GM19328 (cell line): ENCODE measurements at regions not wholly inside any gene's neighbourhood (a gene's known extent, or its start where the extent isn't known, plus 50 kb on each side); places are given as distances from the start of the nearest gene placed in this dataset.
A peak's percentile ranks its signal among the peaks of the same experiment; 100 is the strongest.

Experiments used
- ATAC-seq: cut with Tn5 transposase; IDR thresholded peaks from one replicate; pipeline ENCODE4 v1.9.1; 2021; ENCODE audit warnings: mild to moderate bottlenecking, moderate library complexity; ENCODE audit not compliant: unreplicated experiment

DNA sequence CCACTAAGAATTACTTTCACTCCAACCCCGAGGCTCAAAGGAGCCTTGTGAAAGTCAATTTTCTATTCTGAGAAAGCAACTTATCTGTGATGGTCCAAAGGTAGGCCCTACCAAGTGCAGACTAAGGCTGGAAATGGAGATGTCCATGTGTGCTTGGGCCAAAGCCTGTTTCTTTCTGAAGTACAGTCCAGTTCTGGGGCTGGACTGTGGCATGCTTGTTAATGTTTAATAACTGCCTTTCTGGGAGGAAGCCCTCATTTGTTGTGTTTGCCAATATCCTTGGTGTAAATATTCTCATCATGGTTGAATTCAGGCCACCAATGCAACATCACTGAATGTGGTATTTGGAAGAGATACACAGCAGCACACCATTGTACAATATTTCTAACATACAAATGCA is 182.3 kb upstream of the BCL6 start:
- no peak for ATAC-seq

- no peak for ATAC-seq
Observed at GRCh38 chr3:187929112-187929816, 184.0 kb upstream of the BCL6 start.

DNA sequence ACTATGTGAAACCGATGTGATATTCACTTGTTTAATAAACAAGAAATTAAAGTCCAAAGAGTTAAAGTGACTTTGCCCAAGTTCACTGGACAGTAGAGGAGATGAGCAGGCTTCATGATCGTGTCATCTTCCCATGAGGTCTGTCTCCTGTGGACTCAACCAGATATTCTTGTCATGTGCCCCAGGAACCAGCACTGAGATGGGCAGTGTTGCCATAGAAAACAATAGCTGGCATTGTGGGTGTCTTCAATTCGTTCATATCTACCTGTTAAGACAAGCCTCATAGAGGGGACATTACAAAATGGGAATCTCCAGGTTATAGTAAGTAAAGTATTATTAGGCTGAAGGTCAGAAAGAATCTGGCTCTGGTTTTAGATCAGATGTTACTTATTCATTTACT is 184.8 kb upstream of the BCL6 start:
- ATAC-seq: no peak

GRCh38 chr3:187931101-187931500 is 185.8 kb upstream of the BCL6 start:
- no peak for ATAC-seq

- no peak for ATAC-seq
Observed at GRCh38 chr3:187931770-187932278, 186.6 kb upstream of the BCL6 start.

DNA sequence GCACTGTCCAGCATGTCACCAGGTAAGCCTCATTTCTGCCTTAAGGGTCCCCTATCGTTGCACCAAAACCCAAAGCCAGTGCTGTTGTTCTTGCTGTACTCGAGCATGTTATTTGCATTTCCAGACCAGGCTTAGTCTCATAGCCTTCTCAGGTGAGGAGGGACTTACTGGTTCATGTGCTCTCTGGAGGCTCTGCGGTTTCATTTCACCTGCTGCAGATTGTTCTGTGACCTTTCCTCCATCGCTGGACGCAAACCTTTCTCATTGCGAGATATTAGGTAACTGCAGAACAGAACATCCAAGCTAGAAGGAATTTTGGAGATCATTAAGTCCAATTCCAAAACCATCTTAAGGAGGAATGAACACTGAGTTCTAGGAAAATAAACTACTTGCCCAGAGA is 187.3 kb upstream of the BCL6 start:
- ATAC-seq: no peak

DNA sequence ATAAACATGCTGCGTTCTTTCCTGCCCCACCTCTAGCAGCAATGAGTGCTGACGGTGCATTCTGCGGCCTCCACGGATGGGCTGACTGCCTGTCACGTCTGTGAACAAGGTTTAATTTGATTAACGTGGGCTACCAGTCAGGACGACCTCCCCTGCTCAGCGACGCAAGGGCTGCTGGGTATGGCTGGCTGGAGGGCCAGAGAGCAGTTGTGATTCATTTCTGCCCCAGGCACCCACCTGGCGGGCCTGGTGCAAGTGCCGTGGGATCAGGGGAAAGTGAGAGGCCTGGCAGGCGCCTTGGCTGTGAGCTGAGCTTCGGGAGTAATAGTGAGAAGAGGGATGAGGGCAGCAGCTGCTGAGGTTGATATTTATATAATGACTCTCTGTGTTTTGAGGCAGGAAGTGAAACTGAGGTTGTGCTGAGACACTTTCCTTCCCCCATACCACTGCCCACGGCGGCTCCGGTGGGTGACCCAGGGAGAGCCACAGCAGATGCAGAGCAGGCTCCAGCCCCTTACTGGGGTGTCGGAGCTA is 190.4 kb upstream of the BCL6 start:
- peak; percentile 94 for ATAC-seq

GRCh38 chr3:187936676-187937075 is 191.4 kb upstream of the BCL6 start:
- no peak for ATAC-seq

DNA sequence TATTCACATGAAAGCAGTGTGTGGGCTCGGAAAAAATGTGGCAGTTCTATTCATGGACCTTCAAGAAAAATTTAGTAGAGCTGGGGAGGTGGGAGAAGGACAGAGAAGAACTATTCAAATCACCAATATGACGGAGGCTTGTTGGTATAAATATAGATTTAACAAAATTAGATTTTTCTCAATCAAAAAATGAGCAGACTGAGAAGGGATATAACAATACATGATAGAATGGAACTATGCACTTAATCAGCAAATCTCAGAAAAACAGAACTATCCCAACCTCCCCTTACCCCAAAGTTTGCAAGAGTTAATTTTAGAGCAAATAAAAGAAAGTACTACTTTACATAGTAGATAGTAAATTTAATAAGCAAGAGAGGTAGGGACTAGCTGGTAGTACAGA is 194.6 kb upstream of the BCL6 start:
- no peak for ATAC-seq

DNA sequence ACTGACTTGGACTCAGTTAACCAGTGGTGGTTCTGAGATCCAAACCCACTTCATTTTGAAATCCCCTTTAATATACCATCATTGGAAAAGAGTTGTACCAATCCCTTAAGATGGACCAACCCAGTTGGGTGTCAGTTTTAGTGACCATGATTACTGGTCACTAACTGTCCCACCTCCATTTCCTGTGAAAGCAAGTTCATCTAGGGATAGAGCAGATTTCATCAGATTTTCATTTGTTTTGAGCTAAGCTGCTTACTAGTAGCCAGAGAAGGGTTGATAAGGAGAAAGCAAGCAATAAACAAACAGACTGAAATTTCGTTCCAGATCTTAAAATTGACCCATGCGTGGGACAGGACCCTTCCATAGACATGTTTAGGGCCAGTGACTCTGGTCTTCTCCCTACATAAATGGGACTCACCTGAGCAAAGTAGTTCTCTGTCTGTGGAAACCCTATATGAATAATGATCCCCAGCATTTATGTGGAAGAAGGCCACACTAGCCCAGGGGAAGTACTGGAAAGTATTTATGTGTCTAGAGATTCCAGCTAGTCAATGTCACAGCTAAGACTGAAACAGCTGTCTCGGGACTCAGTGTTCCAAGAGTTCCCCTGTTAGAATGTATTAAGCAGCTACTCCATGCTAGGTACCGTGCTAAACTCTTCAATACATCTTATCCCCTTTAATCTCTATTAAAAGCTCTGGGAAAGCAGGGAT is 196.0 kb upstream of the BCL6 start:
- ATAC-seq: no peak

- no peak for ATAC-seq
Observed at GRCh38 chr3:187941848-187942194, 196.6 kb upstream of the BCL6 start.

DNA sequence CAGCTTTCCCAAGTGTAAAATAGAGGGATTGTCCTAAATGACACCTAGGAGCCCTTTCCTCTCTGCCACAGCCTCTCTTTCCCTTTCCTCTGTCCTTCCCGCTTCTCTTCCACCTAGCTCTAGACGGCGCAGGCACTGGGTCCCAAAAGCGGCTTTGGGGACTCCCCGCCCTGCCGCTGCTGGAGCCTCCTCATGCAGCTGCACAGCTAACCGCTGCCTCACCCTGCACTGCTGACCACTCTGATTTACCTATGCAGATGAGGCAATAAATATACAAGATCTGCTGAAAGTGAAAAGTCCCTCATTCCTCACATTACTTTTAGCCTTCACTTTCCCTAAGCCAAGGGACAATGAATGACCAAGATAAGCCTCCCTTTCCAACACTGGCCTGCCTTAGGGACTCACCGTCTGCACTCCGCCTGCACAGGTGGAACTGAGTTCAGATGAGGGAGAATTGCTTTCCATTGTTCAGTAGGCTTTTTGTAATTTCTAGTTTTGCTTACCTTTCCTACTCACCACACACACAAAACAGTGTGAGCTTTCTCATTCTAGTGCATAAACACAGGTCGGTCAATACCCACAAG is 197.5 kb upstream of the BCL6 start:
- ATAC-seq: no peak

GRCh38 chr3:187943677-187944389 is 198.6 kb upstream of the BCL6 start:
- ATAC-seq: no peak

- ATAC-seq: no peak
Observed at GRCh38 chr3:187944390-187945179, 199.3 kb upstream of the BCL6 start.

DNA sequence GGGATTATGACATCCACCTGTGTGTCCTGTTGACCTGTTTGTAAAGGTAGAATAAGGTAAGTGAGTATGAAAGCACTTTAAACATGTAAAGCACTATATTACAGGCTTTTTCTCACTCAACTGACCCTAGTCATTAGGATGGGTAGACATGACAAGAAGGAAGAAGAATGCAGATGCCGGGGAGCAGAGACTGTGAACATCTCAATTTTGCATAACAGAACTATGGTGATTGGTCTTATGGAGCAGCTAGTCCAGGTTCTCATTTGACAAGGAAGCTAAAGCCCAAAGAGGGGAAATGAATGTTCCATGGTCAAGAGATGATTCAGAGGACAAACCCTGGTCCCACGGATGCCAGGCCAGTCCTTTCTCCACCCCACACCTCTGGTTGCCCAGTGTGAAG is 200.1 kb upstream of the BCL6 start:
- no peak for ATAC-seq

GRCh38 chr3:187946163-187946691 is 201.0 kb upstream of the BCL6 start:
- no peak for ATAC-seq

- no peak for ATAC-seq
Observed at GRCh38 chr3:187946981-187947380, 201.7 kb upstream of the BCL6 start.

DNA sequence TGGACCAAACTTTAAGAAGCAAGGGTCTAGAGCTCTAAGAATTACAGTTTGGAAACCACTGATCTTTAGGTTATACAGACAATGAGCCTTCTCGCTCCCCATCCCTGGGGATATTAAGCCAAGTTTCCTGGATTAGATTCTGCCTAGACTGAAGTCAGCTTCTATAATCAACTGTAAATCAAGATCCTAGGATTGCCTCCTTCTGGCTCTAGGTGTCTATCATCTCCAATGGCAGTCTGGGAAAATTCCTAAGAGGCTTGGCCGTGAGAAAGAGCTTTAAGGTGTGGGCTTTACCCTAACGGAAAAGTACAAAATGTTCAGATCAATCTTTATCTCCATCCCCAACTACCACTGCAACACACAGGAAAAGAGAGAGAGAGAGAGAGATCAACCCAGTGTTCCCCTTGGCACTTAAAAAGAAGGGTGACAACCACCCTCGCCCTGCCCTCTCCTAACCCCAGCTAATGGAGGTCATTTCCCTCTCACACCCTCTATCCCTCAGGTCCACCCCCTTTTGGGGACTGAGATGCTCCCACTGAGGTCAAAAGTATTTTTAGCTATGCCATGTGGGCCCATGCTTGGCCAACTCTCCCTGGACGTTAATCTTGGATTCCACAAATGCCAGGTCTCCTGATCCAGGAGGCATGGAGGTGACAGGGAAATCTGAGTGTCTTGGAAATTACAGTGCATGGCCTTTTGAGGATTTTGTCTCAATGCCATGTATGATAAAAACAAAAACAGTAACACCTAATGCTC is 202.8 kb upstream of the BCL6 start:
- no peak for ATAC-seq

- no peak for ATAC-seq
Observed at GRCh38 chr3:187949093-187949820, 204.0 kb upstream of the BCL6 start.
